ENCODE measurements at regions not wholly inside any gene's neighbourhood (a gene's known extent, or its start where the extent isn't known, plus 50 kb on each side); places are given as distances from the start of the nearest gene placed in this dataset.

GRCh38 chr14:27114180-27114579 lies 516.3 kb upstream of the NOVA1 start:
- DNase-seq, result no peak

DNA sequence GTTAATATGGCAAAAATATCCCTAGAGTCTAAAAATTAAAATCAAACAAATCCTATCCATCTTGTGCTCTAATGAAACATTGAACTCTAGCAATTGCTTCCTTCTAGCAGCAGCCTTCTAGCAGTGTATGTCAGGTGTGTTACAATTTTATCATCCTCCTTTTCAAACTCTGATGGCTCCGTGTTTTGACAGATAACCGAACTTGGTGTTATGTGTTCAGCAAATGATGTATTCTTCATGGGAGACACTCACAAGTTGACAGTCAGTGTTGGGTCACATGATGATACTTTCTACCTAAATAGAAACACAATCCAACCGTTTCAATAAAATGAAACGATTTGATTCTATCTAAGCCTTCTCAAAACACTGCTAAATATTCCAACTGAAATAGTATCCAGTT lies 525.3 kb upstream of the NOVA1 start:
- no peak for DNase-seq

DNA sequence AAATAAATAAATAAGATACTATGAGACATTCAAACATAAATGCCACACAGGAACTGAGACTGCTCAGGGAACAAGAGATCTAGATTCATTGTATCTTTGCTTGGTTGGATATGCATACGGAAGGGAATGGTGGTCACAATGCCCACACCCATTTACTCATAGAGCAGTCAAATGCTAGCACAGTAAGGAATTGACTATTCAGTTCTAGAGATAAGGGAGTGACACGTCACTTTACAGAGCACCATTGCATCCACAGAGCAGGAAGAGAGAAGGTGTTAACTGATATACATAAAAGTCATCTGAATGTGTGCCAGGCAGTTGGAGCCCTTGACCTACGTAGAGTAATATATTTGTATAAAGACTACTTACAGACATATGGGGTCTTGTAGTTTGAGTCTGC lies 530.0 kb upstream of the NOVA1 start:
- no peak for DNase-seq

GRCh38 chr14:27134200-27134599 lies 536.4 kb upstream of the NOVA1 start:
- no peak for DNase-seq

DNA sequence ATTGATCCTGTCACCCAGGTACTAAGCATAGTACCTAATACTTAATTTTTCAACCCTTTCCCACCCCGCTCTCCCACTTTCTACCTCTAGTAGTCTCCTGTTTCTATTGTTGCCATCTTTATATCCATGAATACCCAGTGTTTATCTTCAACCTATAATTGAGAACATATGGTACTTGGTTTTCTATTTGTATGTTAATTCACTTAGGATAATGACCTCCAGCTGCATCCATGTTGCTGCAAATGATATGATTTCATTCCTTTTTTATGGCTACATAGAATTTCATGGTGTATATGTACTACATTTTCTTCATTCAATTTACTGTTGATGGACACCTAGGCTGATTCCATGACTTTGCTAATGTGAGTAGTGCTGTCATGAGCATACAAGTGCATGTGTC lies 547.3 kb upstream of the NOVA1 start:
- DNase-seq, result no peak

- DNase-seq, result no peak
These were observed 550.3 kb upstream of the NOVA1 start for GRCh38 chr14:27148143-27148542.

DNA sequence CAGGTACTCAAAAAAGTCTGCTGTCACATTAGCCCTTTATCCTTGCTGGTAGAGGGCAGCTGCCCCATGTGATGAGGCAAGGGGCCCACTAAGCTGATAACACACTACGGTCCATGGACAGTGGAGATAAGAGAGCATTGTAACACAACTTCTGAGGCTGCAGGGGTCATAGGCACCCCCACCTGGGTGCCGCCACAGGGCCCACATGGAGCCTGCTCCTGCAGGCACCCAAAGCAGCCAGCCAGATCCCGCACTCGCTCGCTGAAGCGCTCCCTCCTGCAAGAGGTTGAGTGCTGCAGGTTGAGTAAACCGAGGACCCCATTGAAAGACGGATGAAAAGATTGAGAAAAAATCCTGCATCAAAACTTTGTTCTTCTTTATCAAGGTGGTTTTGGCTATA lies 566.3 kb upstream of the NOVA1 start:
- no peak for DNase-seq

DNA sequence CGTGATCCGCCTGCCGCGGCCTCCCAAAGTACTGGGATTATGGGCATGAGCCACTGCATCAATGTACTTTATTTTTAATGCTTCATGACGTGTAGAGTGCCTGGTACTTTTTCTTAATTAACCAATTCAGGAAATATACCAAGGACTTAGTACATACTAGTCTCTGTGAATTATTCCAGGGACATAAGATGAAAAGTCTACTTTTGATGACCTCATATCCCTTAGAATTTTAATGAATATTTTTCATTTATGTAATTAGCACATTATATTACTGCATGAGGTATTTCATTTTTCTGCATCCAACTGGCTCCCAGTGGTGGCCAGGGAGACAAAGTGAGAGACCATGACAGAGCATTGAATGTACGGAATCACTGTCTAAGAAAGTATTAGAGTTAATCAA lies 577.7 kb upstream of the NOVA1 start:
- no peak for DNase-seq

- no peak for DNase-seq
These were observed 583.5 kb upstream of the NOVA1 start for GRCh38 chr14:27181333-27181732.

DNA sequence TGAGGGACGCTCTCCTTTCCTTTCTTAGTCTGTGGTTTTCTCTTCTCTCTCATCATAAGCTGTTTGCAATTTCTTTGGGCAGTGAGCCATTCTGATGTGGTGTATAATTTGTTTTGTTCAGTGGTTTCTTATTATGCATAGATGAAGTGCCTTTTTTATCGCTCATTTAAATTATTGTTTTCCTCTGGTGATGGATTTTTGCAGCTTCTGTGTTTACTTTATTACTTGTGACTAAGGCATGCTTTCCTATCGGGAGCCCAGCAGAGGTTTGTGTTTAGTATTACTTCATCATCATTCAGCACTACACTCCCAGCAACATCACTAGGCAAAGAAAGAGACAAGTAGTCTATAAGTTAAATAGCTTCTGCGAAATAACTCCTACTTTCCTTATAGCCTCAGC lies 586.6 kb upstream of the NOVA1 start:
- no peak for DNase-seq

DNA sequence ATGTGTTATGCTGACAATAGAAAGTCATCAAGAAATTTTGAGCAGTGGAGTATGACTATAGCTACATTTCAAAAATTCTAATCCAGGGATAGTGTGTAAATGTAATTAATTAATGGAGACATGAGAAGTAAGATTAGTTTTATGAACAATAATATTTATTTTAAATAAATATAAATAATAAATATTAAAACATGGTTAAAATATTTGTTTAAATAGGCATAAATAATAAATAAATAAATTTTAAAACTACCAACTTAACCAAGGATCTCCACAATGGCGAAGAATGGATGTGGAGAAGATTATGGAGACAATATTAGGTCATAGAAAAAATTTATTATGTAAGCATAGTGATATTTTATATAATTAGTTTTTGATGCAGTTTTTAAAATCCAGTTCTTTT lies 588.2 kb upstream of the NOVA1 start:
- no peak for DNase-seq

GRCh38 chr14:27187136-27187535 lies 589.3 kb upstream of the NOVA1 start:
- no peak for DNase-seq

DNA sequence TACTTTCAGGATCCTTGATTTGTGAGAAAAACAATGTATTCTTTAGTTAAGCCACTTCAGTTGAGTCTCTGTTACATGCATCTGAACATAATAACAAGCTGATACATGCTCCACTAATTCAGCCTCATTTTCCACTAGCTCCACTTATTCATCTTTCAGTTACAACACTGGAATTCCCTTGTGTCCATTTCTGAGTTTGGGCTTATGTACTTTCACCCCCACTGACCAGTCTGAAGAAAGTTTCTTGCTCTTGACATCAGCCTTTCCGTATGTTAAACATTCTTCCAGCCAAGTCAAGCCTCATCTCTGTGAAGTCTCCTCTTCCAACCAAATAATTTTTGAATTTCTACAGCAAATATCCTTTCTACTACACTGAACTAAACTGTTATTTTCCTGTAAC lies 592.5 kb upstream of the NOVA1 start:
- DNase-seq, result no peak

DNA sequence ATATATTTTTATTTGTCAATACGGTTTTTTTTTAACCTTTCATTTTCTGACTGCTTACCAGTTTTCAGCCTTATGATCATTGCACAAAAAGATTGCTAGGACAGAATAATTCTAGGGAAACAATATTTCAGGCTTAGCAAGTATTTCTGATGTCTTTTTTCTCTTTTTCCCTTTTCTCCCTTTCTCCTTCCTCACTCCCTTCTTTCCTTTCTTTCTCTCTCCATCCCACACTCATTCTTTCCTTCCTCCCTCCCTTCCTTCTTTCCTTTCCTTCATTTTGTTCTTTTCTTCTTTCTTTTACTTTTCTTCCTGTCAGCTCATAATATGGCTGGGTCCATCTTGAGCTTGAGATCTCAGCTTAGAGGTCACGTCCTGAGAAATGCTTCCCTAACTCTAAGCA lies 601.4 kb upstream of the NOVA1 start:
- DNase-seq, result no peak

DNA sequence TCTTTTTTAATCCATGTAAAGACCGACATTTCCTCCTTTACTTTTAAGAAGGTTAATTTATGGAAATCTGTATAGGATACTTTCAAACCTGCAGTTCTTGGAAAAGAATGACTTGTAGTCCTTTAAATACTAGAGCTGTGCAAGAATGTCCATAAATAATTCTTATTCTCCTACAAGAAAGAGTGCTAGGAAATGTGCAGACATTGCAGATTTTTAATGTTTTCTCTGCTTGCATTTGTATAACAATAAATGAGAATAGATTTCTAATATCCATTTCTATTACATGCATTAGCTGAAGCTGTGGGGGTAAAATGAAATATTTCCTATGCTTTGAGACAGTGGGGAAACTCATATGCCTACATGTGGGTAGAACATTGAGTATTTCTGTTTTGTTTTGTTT lies 607.2 kb upstream of the NOVA1 start:
- DNase-seq, result no peak

- no peak for DNase-seq
These were observed 613.9 kb upstream of the NOVA1 start for GRCh38 chr14:27211741-27212140.

GRCh38 chr14:27222671-27223070 lies 624.8 kb upstream of the NOVA1 start:
- no peak for DNase-seq

DNA sequence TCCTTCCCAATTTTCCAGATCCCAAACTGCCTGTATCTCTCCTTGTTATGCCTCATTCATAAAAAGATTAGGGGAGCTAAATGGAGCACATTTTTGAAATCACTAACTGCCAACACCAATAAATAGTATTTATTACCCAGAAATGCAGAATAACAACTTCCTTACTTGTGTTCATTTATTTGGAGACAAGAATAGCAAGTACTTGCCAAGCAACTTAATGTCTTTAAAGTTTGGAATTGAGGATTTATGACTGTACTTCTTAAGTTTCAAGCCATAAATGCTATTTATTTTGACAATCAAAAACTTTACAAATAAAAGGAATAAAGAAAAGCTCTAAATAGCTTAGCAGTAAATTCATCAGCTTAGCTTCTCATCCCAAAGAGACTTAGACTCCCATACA lies 626.1 kb upstream of the NOVA1 start:
- no peak for DNase-seq

DNA sequence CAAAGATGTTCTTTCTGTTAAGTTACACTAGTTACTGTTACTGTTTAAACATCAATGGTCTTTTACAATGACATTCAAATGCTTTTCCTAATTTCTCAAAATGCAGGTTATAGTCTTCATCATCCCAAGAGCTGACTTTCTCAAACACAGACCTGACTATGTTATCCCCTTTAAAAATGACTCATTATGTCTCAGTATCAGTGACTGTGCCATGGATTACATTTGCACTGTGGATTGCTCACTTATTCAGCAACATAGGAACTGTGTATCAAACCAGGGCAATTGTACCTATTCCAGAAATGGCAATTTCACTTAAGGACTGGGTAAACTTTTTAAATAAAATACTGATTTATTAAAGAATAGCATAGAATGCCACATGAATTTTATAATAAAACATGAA lies 630.2 kb upstream of the NOVA1 start:
- no peak for DNase-seq

DNA sequence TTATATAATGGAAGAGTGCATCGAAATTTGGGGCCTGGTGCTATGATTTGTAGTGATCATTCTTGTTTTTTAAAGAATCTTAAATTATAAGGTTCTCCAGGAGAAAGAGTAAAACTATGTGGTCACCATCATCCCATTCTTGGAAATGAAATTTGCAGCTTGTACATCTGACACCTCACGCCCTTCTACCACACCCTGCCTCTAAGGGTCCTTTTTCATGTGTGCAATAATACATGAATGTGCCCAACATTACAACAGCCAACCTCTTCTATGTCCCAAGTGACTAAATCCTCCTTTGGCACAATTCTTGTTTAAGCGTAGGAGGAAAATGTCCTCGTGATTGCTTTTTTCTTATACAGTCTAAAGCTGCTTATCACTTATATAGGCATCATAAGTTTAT lies 636.5 kb upstream of the NOVA1 start:
- DNase-seq, result no peak

- DNase-seq, result no peak
These were observed 638.8 kb upstream of the NOVA1 start for GRCh38 chr14:27236601-27237000.

DNA sequence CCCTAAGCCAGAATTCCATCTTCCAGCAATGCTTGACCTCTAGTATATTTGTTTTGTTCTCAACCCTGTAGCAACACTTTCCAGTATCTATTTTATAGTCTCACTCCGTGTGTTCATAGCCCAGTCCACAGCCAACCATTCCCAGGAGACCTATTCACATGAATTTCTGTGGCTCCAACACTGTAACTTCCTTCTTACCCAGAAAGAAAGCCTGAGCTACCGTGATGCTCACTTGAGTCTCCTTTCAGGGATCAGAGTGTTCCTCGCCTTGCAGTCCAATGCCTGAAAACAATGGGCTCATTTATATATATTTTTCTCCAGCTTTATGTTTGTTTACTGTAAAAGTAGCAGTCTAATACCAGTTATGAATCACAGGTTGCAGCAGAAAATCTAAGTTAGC lies 645.0 kb upstream of the NOVA1 start:
- no peak for DNase-seq

- no peak for DNase-seq
These were observed 645.5 kb upstream of the NOVA1 start for GRCh38 chr14:27243365-27243764.

DNA sequence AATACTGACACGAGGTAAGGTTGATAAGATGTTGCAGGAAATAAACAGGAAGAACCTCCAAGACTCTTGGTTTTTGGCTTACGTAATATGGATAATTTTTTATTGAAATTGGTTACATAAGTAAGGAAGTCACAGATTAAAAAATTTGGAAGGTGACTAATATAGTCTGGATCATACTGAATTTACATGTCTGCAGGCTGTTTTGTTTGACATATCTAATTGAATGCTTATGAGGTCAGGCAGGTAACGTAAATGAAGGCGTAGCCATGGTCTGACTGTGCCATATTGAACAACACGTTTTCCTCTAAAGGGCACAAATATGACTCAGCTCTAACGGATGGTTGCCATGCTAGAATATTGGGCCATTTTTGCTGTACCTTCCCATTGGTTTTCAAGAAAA lies 648.1 kb upstream of the NOVA1 start:
- no peak for DNase-seq

- DNase-seq, result no peak
These were observed 656.1 kb upstream of the NOVA1 start for GRCh38 chr14:27253966-27254365.

DNA sequence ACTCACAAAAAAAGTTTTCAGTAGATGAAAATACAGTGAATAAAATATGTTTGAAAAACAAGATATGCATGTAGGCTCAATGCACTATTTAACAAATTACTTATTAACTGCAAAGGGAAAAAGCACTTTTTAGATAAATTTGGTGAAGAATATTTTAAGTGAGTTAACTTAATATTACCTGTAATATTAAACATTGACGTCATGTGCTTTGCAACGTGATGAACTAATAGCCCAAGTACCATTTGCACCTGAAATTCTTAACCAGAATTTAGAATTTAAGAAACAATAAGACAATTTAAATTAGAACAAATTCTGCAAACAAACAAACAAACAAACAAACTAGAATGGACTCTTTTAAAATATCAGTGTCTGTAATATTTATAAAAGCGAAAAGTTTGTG lies 659.0 kb upstream of the NOVA1 start:
- no peak for DNase-seq

Measured in KG1 (cell line).